GM12875 (cell line): ENCODE measurements at regions not wholly inside any gene's neighbourhood (a gene's known extent, or its start where the extent isn't known, plus 50 kb on each side); places are given as distances from the start of the nearest gene placed in this dataset.

Experiments used
- H3K4me3 ChIP-seq: one replicate; pipeline ENCODE4 v1.5.1; 2011; ENCODE audit warnings: low read depth, low read length, control low read depth
- CTCF ChIP-seq: IDR thresholded peaks from 2 replicates; pipeline ENCODE4 v1.5.1; 2011; ENCODE audit warnings: low read depth, mild to moderate bottlenecking, control low read depth, inconsistent platforms, low read length, moderate library complexity, borderline replicate concordance; ENCODE audit not compliant: insufficient read depth

DNA sequence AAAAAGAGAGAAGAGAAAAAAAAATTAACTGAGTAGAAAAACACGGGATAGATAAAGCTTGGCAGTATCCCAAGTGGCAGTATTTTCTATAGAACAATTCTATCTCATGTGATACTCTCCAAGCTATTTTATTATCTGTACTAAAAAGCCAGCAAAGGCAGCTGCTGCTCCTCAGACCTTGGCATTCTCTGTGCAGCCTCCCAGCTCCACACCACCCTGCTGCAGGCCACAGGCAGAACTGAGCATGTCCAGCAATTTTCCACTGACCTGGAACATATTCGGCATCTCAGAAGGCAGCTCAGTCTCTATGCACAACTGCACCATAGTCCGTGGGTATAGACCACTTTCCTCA, 1161.4 kb downstream of the IGSF11 start:
- no peak overlapping the region for H3K4me3 ChIP-seq
- TF ChIP-seq CTCF = no peak

DNA sequence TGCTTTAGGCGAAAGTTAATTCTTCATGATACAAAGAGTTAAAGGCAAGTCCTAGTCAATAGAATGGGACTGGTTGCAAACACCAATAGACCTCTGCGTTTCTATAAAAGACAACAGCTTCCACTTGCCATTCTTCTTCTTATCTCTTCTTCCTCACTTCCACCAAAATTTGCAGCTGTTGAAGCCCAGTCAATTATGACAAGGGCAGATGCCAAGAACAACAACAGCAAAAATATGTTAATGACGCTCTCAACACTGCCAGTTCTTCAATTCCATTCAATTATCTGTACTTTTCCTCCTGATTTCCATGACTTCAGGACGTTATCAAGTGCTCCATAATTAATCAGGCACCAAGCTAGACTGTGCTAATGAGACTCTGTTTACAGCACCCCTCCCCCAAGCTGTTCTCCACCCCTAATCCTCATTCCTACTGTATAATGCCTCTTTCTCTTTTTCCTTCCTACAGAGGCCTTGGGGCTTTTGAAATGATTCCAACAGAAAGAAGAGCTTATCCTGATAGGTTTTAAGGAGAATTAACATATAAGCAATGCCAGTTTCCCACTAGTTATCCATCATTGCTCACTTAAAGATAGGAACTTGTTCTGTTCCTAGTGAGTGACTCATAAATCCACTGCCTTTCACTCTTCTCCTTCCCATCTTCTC, 1160.5 kb downstream of the IGSF11 start:
- no peak for TF ChIP-seq CTCF
- no peak overlapping the region for H3K4me3 ChIP-seq

GRCh38 chr3:117874904-117875874, 1159.5 kb downstream of the IGSF11 start:
- H3K4me3 ChIP-seq = no peak overlapping the region
- TF ChIP-seq CTCF = no peak

GRCh38 chr3:117875887-117876286, 1158.8 kb downstream of the IGSF11 start:
- no peak for TF ChIP-seq CTCF
- no peak overlapping the region for H3K4me3 ChIP-seq

GRCh38 chr3:117880638-117881037, 1154.0 kb downstream of the IGSF11 start:
- H3K4me3 ChIP-seq = no peak overlapping the region
- no peak for TF ChIP-seq CTCF

DNA sequence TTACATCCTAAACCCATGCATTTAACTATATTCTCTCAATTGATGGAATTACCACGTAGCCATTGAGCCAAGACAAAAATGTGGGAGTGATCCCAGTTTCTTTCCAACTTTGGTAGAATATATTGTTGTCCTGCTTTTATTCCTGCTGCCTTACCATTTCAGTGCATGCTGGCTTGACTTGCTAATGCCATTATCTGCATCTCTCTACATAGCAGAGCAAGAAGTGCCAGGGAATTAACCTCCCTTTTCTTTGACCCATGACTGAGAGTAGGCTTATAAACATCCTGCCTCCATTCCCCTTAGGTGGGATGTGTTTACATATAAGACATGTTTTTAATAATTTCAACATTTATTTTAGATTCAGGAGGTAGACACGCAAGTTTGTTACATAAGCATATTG, 1153.4 kb downstream of the IGSF11 start:
- no peak overlapping the region for H3K4me3 ChIP-seq
- no peak for TF ChIP-seq CTCF
